GM19240 (cell line): ENCODE measurements at regions not wholly inside any gene's neighbourhood (a gene's known extent, or its start where the extent isn't known, plus 50 kb on each side); places are given as distances from the start of the nearest gene placed in this dataset.
"Not testable (repeated sequence)": the region's sequence is repeated elsewhere in the genome, so short reads cannot be mapped to it uniquely, and the experiment has no call there.

Experiments
- DNase-seq: peaks from one replicate; pipeline ENCODE4 v3.0.0; 2011; ENCODE audit warnings: low spot score; ENCODE audit not compliant: insufficient read length

DNA sequence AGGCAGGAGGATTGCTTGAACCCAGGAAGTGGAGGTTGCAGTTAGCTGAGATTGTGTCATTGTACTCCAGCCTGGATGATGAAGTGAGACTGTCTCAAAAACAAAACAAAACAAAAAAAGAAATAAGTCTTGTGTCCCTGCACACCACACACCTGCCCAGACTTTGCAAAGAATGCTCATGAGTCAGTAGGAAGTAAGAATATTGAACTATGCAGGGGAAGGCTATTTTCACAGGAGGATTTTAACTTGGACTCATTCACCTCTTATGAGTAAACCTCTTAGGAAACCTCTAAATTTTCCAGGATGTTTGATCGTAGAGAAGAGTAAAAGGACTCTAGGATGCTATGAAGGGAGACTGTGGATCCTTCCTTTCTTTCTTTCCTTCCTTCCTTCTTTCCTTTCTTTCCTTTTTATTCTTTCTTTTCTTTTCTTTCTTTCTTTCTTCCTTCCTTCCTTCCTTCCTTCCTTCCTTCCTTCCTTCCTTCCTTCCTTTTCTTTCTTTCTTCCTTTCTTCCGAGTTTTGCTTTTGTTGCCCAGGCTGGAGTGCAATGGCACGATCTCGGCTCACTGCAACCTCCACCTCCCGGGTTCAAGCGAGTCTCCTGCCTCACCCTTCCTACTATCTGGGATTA, 96.7 kb upstream of the CLINT1 start:
- no peak for DNase-seq

DNA sequence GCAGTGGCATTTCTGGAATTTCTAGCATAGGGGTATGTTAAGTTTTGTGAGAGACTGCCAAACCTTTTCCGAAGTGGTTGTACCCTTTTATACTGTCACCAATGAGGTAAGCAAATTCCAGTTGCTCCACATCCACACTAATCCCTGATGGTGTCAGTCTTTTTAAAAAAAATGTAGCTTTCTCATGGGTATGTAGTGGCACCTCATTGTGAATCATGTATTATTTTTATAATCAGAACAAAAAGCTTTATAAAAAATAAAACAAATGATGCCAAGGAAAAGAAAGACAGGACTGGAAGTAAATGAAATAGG, 93.4 kb upstream of the CLINT1 start:
- no peak for DNase-seq

DNA sequence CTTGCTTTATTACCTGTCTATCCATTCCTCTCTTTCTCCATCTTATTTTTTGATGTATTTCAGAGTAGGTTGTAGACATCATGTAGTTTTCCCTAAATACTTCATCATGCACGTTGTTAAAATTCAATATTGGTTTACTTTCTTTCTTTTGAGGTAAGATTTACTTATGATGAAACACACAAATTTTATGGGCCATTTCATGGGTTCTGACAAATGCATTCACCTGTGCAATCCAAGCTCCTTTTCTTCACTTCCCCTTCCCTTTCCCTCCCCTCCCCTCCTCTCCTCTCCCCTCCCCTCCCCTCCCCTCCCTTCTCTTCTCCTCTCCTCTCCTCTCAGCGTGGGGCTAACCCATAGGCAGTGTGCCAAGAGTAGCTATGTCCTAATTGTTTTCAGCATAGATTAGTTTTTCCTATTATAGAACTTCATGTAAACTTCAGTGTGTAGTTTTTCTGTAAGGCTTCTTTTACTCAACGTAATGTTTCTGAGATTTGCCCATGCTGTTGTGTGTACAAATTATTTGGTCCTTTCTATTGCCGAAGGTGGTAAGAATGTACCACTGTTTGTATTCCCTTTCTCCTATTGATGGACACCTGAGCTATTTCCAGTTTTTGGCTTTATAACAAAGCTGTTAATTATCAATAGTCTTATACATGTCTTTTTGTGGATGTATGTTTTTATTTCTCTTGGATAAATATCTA, 92.9 kb upstream of the CLINT1 start:
- DNase-seq = no peak

DNA sequence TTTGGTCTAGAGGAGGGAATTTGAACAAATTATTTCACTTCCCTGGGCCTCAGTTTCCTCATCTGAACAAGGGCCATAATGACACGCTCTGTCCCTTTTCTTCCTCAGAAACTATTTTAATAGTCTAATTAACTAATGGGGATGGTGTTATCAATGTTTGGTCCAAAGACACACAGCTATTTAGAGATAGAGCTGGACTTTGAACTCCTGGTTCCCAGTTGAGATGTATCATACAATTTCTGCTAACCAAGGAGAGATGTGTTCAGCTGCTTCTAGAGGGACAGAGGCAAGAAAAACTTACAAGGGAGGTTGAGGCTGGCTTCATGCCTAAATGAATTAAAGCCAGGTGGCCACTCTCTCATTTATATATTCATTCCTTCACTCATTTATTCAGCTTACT, 90.6 kb upstream of the CLINT1 start:
- no peak for DNase-seq

DNA sequence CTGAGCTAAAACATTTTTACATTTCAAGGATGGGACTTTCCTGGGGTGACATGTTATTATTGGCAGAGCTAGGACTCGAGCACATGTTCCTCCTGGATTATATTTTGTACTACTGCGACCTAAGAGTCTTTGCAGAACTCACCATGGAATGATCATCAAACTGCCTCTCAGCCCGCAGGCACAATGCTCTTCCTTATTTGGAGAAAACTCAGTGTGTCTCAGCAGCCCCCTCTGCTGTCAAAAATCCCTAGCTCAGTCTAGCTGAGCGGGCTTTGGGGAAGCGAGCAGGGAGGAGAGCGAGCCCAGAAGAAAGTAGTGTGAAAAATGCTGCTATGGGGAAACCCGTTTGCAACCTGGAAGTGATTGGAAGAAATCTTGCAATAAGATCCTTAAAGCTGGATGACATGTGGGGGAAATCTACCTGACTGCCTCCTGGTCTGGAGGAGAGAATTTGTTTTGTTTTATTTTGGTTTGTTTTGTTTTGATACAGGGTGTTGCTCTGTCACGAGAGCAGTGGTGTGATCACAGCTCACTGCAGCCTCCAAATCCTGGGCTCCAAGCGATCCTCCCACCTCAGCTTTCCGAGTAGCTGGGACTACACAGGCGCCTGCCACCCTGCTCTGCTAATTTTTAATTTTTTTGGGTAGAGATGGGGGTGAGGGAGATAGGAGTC, 89.9 kb upstream of the CLINT1 start:
- peak; percentile 45 for DNase-seq

DNA sequence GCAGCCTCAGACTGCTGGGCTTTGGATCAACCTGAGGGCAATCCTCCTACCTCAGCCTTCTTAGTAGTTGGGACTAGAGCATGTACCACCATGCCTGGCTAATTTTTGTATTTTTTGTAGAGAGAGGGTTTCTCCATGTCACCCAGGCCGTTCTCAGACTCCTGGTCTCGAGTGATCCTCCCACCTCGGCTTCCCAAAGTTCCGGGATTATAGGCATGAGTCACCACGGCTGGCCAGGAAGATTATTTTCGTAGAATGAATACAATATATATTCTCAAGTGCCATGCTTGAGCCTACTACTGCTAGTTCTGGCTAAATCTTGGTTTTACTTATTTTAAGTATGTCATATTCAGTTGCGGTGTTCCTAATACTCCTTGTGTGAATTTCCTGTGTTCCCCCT, 88.2 kb upstream of the CLINT1 start:
- DNase-seq = no peak

DNA sequence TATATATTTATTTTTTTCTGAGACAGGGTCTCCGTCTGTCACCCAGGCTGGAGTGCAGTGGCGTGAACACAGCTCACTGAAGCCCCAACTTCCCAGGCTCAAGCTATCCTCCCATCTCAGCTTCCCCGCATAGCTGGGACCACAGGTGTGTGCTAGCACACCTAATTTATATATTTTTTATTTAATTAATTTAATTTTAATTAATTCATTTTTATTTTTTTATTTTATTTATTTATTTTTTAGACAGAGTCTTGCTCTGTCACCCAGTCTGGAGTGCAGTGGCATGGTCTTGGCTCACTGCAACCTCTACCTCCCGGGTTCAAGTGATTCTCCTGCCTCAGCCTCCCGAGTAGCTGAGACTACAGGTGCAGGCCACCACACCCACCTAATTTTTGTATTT, 86.9 kb upstream of the CLINT1 start:
- not testable (repeated sequence) for DNase-seq

DNA sequence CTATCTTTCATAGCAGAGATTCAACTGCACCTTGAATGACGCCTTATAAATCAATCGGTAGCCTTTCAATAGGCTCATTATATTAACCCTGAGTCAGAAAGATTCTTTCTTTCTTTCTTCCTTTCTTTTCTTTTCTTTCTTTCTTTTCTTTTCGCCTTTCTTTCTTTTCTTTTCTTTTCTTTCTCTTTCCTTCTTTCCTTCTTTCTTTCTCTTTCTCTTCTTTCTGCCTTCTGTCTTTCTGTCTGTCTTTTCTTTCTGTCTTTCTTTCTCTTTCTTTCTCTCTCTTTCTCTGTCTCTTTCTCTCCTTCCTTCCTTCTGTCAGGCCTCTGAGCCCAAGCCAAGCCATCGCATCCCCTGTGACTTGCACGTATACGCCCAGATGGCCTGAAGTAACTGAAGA, 86.0 kb upstream of the CLINT1 start:
- no peak for DNase-seq

DNA sequence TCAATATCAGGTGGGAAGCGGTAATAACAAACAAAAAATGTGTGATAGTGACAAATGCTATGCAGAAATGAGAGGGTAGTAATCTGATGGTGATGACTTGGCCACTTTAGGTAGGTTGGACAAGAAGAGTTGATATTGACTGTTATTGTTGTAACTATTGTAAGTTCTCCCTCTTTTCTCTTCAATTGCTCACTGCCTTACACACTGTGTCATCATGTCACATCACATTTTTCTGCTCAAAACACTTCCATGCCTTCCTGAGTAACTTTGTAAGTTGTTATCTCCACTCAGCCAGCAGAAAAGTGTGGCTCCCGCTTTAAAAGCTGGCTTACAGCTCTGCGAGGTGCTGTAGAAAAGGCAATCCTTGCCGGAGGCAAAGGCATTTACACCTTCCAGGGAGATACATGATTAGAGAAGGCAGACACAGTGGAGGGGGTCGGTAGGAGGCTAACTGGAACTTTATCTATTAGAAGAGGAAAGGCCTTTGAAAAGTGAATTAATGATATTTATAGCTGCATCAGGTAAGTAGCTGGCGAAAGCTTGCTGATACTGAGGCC, 85.2 kb upstream of the CLINT1 start:
- no peak for DNase-seq

DNA sequence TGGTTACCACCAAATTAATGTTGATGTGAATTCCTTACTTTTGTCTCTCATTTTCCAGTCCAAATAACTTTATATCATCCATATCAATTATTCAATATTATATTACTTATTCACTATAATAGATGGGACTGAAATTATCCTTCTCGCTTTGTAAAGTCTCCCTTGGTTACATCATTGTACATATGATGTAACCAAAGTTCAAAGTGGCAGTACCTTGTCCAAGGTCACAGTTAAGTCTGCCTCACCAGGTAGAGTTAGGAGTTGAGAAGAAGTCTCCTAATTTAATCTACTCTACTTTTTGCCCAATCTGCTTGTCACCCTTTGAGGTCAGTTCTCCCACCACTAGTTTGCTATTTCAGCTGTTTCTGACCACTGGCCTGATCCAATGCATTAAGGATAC, 83.7 kb upstream of the CLINT1 start:
- no peak for DNase-seq

DNA sequence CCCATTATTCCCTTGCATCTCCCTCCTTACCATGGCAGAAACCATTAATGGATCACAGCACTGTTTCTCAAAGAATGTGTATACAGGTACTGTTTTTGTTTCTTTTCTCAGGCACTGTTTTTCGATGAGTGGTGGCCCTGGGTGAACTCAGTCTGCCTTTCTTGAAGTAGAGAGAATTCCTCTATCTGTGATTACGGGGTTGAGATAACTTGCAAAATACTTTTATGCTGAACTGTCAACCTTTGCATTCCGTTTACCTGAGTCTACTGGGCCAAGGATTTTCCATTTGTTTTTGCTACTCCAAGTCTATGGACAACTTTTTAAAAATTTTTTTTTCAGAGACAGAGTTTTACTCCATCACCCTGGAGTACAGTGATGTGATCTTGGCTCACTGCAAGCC, 82.7 kb upstream of the CLINT1 start:
- no peak for DNase-seq

DNA sequence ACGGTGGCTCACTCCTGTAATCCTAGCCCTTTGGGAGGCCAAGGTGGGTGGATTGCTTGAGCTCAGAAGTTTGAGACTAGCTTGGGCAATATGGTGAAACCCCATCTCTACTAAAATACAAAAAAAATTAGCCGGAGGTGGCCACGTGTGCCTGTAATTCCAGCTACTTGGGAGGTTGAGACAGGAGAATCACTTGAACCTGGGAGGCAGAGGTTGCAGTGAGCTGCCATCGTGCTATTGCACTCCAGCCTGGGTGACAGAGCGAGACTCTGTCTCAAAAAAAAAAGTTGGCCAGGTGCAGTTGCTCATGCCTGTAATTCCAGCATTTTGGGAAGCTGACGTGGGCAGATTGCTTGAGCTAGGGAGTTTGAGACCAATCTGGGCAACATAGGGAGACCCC, 79.2 kb upstream of the CLINT1 start:
- not testable (repeated sequence) for DNase-seq

DNA sequence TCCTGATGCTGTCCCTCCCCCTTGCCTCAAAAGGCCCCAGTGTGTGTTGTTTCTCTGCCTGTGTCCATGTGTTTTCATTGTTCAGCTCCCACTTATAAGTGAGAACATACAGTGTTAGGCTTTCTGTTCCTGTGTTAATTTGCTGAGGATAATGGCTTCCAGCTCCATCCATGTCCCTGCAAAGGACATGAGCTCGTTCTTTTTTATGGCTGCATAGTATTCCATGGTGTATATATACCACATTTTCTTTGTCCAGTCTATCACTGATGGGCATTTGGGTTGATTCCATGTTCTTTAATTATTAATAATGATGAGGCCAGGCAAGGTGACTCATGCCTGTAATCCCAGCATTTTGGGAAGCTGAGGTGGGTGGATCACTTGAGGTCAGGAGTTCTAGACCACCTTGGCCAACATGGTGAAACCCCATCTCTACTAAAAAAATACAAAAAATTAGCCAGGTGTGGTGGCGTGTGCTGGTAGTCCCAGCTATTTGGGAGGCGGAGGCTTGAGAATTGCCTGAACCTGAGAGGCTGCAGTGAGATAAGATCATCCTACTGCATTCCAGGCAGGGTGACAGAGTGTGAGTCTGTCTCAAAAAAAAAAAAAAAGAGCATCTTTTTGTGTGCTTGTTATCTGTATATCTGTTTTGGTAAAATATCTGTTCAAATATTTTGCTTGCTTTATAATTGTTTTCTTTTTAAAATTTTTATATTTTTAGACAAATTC, 78.0 kb upstream of the CLINT1 start:
- not testable (repeated sequence) for DNase-seq

DNA sequence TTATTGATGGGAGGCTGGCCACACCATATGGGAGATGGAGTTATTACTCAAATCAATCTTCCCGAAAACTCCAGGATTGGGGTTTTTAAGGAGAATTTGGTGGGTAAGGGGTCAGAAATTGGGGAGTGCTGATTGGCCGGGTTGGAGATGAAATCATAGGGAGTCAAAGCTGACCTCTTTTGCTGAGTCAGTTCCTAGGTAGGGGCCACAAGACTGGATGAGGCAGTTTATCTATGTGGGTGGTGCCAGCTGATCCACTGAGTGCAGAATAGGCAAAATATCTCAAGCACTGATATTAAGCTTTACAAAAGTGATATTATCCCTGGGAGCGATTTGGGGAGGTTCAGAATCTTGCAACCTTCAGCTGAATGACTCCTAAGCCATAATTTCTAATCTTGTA, 75.7 kb upstream of the CLINT1 start:
- DNase-seq = no peak

DNA sequence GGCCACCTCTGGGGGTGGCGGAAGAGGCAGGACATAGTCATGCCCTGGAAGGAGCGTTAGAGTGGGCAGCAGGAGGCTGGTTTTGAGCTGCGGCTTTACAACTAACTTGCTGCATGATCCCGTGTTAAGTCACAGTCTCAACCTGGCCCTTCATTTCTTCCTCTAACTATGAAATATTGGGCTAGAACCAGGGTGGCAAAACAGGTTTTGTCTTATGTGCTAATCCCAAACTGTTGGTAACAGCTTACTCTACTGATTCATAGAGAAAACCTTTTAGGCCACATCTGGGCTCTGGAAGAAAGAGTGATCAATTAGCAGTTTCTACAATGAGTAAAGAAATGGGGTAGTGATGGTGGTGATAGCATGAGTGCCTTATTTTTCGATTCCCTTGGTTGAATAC, 74.1 kb upstream of the CLINT1 start:
- no peak for DNase-seq

DNA sequence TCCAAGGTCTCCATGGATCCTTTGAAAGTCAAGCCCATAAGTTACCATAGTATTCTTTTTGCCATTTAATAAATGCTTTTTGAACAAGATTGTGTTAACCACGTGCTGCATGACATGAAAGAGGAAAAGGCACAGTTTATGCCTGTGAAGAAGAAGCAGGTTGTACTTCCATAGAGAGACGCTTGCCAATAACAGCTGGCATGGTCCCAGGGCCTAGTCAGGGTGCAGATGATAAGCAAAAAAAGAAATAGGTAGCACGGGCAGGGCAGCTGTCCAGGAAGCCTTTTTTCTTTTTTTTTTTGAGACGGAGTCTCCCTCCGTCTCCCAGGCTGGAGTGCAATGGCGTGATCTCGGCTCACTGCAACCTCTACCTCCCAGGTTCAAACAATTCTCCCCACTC, 71.8 kb upstream of the CLINT1 start:
- no peak for DNase-seq

DNA sequence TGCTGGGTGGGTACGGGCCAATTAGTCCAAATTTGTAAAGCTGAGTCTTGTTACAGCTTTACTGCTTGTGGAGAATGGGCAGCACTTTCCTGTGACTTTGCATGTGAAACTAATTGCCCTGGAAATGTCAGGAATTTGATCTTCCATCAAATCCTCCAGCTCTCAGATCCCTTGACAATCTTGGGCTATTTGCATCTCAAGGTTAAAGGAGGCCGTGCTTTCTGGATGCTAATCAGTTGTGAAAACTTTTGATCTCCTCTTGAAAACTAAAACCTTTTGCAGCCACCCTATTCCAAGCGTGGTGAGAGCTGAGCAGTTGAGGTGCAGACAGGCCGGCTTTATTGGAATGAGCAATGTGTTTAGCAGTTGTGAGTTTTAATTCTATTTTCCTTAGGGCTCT, 68.0 kb upstream of the CLINT1 start:
- DNase-seq = no peak

DNA sequence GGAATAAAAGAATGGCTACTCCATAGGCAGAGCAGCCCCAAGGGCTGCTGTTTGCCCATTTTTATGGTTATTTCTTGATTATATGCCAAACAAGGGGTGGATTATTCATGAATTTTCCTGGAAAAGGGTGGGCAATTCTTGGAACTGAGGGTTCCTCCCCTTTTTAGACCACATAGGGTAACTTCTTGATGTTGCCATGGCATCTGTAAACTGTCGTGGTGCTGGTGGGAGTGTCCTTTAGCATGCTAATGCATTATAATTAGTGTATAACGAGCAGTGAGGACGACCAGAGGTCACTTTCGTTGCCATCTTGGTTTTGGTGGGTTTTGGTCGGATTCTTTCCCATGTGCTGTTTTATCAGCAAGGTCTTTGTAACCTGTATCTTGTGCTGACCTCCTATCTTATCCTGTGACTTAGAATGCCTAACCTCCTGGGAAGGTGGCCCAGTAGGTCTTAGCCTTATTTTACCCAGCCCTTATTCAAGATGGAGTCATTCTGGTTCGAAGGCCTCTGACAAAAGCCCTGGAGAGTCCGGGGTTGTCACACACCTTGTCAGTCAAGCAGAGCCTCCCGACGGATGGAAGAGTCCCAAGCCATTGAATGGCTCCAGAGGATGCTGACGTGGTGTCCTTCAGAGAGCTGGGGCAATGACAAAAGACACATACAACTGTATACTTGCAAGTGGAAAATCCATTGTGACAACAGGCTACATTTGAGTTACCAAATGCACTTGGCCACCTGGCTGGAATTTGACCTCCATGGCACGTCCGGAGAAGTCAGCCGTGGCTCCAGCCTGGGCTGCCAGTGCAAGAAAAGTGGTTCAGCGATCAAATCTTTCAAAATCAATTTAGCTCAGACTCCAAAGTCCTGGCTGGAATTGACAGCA, 67.1 kb upstream of the CLINT1 start:
- no peak for DNase-seq

DNA sequence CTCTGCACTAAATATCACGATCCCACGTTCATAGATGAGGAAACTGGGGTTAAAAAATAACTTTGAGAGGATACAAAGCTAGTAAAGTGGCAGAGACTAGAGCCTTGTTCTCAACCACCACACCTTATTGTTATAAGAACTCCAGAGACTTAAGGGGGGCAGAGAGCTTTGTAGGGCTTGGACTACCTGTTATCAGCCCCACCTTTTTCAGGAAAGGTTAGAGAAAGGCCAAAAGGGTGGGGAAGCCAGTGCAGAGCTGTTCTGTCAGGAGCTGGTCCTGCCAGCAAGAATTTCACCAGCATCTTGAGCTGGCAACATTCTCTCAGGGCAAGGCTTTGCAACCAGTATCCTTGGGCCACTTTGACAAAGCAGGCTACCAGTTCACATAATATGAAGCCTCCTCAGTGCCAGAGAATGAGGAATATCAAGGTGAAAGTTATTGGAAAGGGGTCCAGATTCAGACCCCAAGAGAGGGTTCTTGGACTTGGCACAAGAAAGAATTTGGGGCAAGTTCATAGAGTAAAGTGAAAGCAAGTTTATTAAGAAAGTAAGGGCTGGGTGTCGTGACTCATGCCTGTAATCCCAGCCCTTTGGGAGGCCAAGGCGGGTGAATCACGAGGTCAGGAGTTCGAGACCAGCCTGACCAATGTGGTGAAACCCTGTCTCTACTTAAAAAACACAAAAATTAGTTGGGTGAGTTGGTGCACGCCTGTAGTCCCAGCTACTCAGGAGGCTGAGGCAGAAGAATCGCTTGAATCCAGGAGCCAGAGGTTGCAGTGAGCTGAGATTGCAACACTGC, 66.2 kb upstream of the CLINT1 start:
- no peak for DNase-seq

DNA sequence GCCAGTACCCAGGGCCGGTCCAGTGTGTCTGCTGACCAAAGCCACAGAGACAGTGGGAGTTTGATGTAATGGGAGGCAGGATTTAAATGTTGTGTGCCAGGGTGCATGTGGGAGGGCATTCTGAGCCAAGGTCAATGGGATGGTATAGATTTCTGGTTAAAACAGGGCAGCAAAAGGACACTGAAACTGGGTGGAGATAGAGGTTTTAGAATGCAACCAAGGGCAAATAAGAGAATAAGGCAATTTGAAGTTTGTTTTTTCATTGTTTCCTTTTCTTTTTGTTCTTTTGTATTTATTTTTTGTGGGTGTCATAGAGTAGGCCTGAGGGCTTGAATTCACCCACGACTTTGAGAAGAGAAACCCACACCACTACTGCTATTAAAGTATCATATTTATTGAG, 65.5 kb upstream of the CLINT1 start:
- no peak for DNase-seq
